Astrocyte of the cerebellum (primary cell): ENCODE measurements at regions not wholly inside any gene's neighbourhood (a gene's known extent, or its start where the extent isn't known, plus 50 kb on each side); places are given as distances from the start of the nearest gene placed in this dataset.

Experiments used
- DNase-seq: peaks from one replicate; pipeline ENCODE4 v3.0.0-alpha.2; 2011; ENCODE audit warnings: low read depth
- H3K4me3 ChIP-seq: 2 replicates; pipeline ENCODE4 v1.5.1; 2011; ENCODE audit warnings: mild to moderate bottlenecking, low read depth, low read length, moderate library complexity
- in situ Hi-C: cut with HindIII; loops from 2 replicates; pipeline ENCODE4 v1.10.0; 2017; ENCODE audit warnings: low sequenced_read_pairs
- TF ChIP-seq, protein P1 (sequence below): IDR thresholded peaks from 2 replicates; pipeline ENCODE4 v1.5.1; 2012; ENCODE audit warnings: low read length, low read depth, moderate library complexity, mild to moderate bottlenecking; ENCODE audit errors: missing control alignments

DNA sequence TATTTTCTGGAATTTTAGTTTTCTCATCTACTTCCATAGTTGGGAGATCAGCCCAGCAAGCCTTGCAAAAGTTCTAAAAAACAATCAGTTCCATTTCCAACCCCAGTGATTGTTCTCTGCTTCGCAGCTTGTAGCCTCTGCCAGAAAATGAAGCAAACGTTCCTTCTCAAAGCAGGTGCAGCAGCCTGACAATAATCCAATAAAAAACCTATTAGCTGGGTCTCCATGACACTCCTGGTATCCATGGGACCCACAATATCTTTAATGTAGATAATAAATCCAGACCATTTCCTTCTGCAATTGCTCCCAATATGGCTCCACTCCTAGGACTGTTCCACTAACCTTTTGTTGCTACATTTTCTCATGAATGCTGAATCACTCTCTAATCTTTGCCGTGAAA lies 140.8 kb upstream of the SETBP1 start:
- in situ Hi-C loops = no loop called here
- no peak for DNase-seq
- no peak overlapping the region for H3K4me3 ChIP-seq
- TF ChIP-seq, protein P1, sequence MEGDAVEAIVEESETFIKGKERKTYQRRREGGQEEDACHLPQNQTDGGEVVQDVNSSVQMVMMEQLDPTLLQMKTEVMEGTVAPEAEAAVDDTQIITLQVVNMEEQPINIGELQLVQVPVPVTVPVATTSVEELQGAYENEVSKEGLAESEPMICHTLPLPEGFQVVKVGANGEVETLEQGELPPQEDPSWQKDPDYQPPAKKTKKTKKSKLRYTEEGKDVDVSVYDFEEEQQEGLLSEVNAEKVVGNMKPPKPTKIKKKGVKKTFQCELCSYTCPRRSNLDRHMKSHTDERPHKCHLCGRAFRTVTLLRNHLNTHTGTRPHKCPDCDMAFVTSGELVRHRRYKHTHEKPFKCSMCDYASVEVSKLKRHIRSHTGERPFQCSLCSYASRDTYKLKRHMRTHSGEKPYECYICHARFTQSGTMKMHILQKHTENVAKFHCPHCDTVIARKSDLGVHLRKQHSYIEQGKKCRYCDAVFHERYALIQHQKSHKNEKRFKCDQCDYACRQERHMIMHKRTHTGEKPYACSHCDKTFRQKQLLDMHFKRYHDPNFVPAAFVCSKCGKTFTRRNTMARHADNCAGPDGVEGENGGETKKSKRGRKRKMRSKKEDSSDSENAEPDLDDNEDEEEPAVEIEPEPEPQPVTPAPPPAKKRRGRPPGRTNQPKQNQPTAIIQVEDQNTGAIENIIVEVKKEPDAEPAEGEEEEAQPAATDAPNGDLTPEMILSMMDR = no peak

DNA sequence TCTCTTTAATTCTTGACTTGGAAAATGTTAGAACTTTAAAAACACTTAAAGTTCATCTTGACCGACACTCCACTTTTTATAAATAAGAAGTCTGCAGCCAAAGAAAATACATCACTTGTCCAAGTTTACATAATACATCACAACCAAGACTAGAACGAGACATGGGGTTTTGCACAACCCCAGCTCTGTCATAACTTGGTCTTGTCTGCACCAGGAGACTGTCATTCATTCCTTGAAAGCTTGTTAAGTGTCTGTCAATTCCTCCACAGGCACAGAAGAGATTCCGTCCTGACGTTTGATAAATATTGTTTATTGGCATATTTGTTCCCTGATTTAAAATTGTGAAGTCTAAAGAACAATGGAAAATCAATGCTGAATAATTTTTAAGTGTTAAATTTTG lies 139.5 kb upstream of the SETBP1 start:
- TF ChIP-seq, protein P1 = no peak
- DNase-seq = no peak
- in situ Hi-C loops = no loop called here

DNA sequence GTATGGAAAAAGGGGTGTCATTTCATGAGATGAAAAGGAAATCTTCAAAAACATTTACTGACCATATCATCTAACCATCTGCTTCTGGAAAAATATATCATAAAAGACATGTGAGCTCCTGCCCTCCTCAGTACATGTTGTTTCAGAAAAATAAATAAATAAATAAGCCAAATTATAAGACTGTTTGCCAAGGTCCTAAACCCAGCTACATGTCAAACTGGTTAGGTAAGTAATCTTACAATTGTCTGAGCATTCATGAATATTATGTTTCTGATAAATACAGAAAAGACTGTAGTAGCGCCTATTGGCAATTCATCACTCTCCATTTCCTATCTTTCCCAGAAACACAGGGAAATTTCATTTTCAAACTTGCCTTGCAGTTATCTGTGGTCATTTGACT lies 138.9 kb upstream of the SETBP1 start:
- TF ChIP-seq, protein P1 = no peak
- no peak for DNase-seq
- in situ Hi-C loops = no loop called here
- no peak overlapping the region for H3K4me3 ChIP-seq

More for the DNA sequence above, 139.5 kb upstream of the SETBP1 start:
- H3K4me3 ChIP-seq = no peak overlapping the region

DNA sequence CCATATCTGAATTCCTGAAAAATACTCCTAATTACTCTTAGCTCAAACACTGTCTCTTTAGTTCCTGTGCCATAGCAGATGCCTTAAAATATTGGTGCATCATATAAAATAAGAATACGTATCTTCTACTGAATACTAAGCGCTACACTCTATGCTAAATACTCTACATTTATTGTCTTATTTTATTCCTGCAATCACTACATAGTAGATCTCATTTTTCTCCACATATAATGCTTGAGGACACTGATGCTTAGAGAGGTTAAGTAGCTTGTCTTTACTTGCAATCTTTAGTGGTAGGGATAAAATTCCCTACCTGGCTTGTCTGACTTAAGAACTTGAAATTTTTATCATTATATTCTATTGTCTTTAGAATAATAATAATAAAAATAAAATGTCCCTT lies 137.3 kb upstream of the SETBP1 start:
- DNase-seq = no peak
- no peak overlapping the region for H3K4me3 ChIP-seq
- TF ChIP-seq, protein P1 = no peak
- in situ Hi-C loops = no loop called here

DNA sequence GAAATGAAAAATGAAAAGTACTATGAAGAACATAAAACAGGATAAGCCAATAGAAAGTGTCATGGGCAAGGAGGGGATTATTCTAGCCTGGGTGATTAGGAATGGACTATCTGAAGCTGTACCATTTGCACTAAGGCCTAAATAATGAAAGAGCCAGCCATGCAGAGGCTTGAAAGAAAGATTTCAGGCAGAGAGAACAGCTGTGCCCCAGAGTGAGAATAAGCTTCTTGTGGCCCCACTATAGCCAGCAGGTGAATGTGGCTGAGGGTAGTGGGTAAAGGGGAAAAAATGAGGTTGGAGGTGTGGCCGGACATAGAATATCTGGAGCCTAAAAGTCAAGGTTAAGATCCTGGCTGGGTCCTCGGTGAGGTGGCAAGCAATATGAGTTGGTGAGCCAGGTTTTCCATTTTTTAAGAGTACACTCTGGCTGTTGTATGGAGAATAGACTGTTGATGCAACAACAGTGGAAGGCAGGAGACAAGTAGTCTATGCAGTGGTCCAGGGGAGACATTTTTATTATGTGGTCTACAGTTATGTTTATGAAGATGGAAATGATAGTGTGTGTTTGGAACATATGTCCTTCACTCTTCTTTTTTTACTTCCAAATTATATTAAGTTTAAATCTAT lies 135.2 kb upstream of the SETBP1 start:
- no peak for DNase-seq
- in situ Hi-C loops = no loop called here
- TF ChIP-seq, protein P1 = no peak
- no peak overlapping the region for H3K4me3 ChIP-seq

DNA sequence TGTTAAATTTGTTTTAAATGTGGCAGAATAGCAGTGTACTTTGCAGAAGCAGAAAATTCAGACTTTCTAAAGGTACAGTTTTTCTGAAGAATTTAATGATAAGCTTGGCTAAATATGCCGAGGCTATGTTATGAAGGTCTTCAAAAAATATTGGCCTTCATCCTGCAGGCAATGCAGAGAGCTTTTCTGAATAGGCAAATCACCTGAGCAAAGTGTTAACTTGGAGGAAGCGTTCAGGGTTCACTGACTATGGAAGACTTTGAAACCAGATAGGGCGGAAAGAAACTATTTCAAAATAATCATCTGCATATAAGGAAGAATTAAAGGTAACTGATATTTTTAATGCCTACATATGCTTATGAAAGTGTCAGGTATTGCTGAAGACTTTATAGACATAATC lies 133.7 kb upstream of the SETBP1 start:
- TF ChIP-seq, protein P1 = no peak
- in situ Hi-C loops = no loop called here
- H3K4me3 ChIP-seq = no peak overlapping the region
- no peak for DNase-seq
